HepG2 (cell line): ENCODE measurements at regions not wholly inside any gene's neighbourhood (a gene's known extent, or its start where the extent isn't known, plus 50 kb on each side); places are given as distances from the start of the nearest gene placed in this dataset.

Source experiments
- BCLAF1 ChIP-seq: fragments of 450-650 bp; IDR thresholded peaks from 2 replicates; pipeline ENCODE4 v1.6.1; 2017; ENCODE audit warnings: mild to moderate bottlenecking
- CEBPZ ChIP-seq: IDR thresholded peaks from 2 replicates; pipeline ENCODE4 v1.6.1; 2012; ENCODE audit warnings: low read length, improper control_type of control experiment
- CTCF ChIP-seq: sonication (generic); formaldehyde crosslinking; IDR thresholded peaks from 2 replicates; pipeline ENCODE4 v1.5.0; 2020; ENCODE audit warnings: mild to moderate bottlenecking, missing genetic modification reagents, moderate library complexity
- JUN ChIP-seq: sonication (generic); formaldehyde crosslinking; IDR thresholded peaks from 2 replicates; pipeline ENCODE4 v1.4.0; 2020; ENCODE audit warnings: mild to moderate bottlenecking, missing genetic modification reagents
- MEF2D ChIP-seq: sonication (generic); formaldehyde crosslinking; IDR thresholded peaks from 2 replicates; pipeline ENCODE4 v1.5.1; 2020; ENCODE audit warnings: mild to moderate bottlenecking, missing genetic modification reagents
- POLR2A ChIP-seq, 2 experiments: IDR thresholded peaks; 2 replicates each; pipeline ENCODE4 v1.6.1; 2011; ENCODE audit warnings: low read depth in 2 of 2, low read length in 2 of 2, mild to moderate bottlenecking in 1 of 2, moderate library complexity in 1 of 2; ENCODE audit not compliant: insufficient read depth in 1 of 2
- POLR2AphosphoS5 ChIP-seq: IDR thresholded peaks from 2 replicates; pipeline ENCODE4 v1.6.1; 2012; ENCODE audit warnings: low read depth, low read length
- RFX5 ChIP-seq: IDR thresholded peaks from 2 replicates; pipeline ENCODE4 v1.6.1; 2011; ENCODE audit warnings: low read depth, low read length, improper control_type of control experiment
- RNF219 ChIP-seq: sonication (generic); formaldehyde crosslinking; IDR thresholded peaks from 2 replicates; pipeline ENCODE4 v1.5.0; 2020; ENCODE audit warnings: mild to moderate bottlenecking, missing genetic modification reagents
- TAF1 ChIP-seq: sonication (generic); formaldehyde crosslinking; IDR thresholded peaks from 2 replicates; pipeline ENCODE4 v1.4.0; 2020; ENCODE audit warnings: missing genetic modification reagents
- TAF15 ChIP-seq: fragments of 200-400 bp; formaldehyde crosslinking; IDR thresholded peaks from one replicate; pipeline ENCODE4 v1.6.1; 2018; ENCODE audit warnings: mild to moderate bottlenecking, low read depth, low read length; ENCODE audit not compliant: poor library complexity, severe bottlenecking
- TP53 ChIP-seq: sonication (generic); formaldehyde crosslinking; conservative IDR thresholded peaks from 2 replicates; pipeline ENCODE4 v1.4.0; 2020; ENCODE audit warnings: missing genetic modification reagents
- USF2 ChIP-seq, 2 experiments: sonication (generic) in 1 of 2; formaldehyde crosslinking in 1 of 2; IDR thresholded peaks; 2 replicates each; pipeline versions ENCODE4 v1.5.1 to v1.6.1; 2011 to 2020; ENCODE audit warnings: borderline replicate concordance in 1 of 2, low read depth in 1 of 2, low read length in 1 of 2, mild to moderate bottlenecking in 1 of 2, missing genetic modification reagents in 1 of 2, moderate library complexity in 1 of 2
- ZNF557 ChIP-seq: sonication (generic); formaldehyde crosslinking; IDR thresholded peaks from 2 replicates; pipeline ENCODE4 v1.4.0; 2020; ENCODE audit warnings: missing genetic modification reagents

GRCh38 chr6:91505199-91505598 lies 918.3 kb upstream of the MAP3K7 start:
- TF ChIP-seq POLR2A (IDR thresholded peaks at IDR 0.05; ENCODE audit: insufficient read depth in 1 of 2, low read depth in 2 of 2, low read length in 2 of 2) (no peak), CTCF (CRISPR knock-in tag) (no peak), BCLAF1 (no peak), USF2 (IDR thresholded peaks at IDR 0.05; ENCODE audit: low read depth, low read length) (no peak), USF2 (CRISPR knock-in tag; IDR thresholded peaks at IDR 0.05; ENCODE audit: borderline replicate concordance) (no peak), POLR2AphosphoS5 (no peak), TAF15 (no peak), RNF219 (CRISPR knock-in tag) (no peak), JUN (no peak), RFX5 (no peak), TAF1 (CRISPR knock-in tag) (no peak), ZNF557 (CRISPR knock-in tag) (no peak), TP53 (no peak), MEF2D (CRISPR knock-in tag) (no peak), CEBPZ (no peak)
